ENCODE measurements at regions not wholly inside any gene's neighbourhood (a gene's known extent, or its start where the extent isn't known, plus 50 kb on each side); places are given as distances from the start of the nearest gene placed in this dataset.

GRCh38 chr16:29313559-29314048 is 92.9 kb downstream of the NPIPB11 start:
- no peak overlapping the region for H3K4me2 ChIP-seq (ENCODE audit: low read depth, low read length)
- H2BK20ac ChIP-seq (ENCODE audit: low read depth, low read length): peak overlapping the region; percentile 20; the same call in 1 of the 2 replicates
- H3K14ac ChIP-seq (replicated peaks; ENCODE audit: low read depth, low read length): no peak overlapping the region
- H2BK15ac ChIP-seq (ENCODE audit: low read depth, low read length): 0 out of 3 replicates have a peak overlapping the region, but pooled peaks have one; percentile 61
- H3K79me1 ChIP-seq (ENCODE audit: low read depth in 1 of 2, low read length in 2 of 2): peaks cover 0 to 17% of the 10 kb centered on the region in 2 experiments; a peak in 2 of 4 replicates
- DNase-seq (no peak), ATAC-seq (ENCODE audit: low read depth) (no peak)
- no peak overlapping the region for H3K4me3 ChIP-seq (ENCODE audit: insufficient read depth, low read depth, low read length)
- no peak overlapping the region for H3K9ac ChIP-seq (ENCODE audit: low read depth, low read length)
- no peaks in the 10 kb centered on the region for H3K9me3 ChIP-seq (ENCODE audit: control insufficient read depth, insufficient read depth, low read length)
- peak overlapping the region; percentile 75; the same call in 1 of the 2 replicates for H2BK120ac ChIP-seq (ENCODE audit: low read depth, low read length)
- CTCF ChIA-PET: no interaction called here
- TF ChIP-seq CHD1 (IDR thresholded peaks at IDR 0.05; ENCODE audit: low read depth, low read length) (no peak), ELK1 (IDR thresholded peaks at IDR 0.05; ENCODE audit: borderline replicate concordance, low read depth, low read length) (no peak), FOS (IDR thresholded peaks at IDR 0.05; ENCODE audit: low read depth, low read length) (no peak), BHLHE40 (IDR thresholded peaks at IDR 0.05; ENCODE audit: low read depth, low read length) (no peak), MAFK (IDR thresholded peaks at IDR 0.05; ENCODE audit: low read depth, low read length) (no peak)
- no peak overlapping the region for H2BK5ac ChIP-seq (ENCODE audit: low read depth, low read length, poor library complexity, severe bottlenecking)
- BruUV-seq (replicated peaks): no TSS peak
- H3K23ac ChIP-seq (ENCODE audit: low read depth, low read length): no peak overlapping the region
- no peaks in the 10 kb centered on the region for H3K27me3 ChIP-seq (ENCODE audit: control insufficient read depth, insufficient read depth, low read length)
- peak overlapping the region; percentile 26; the same call in 1 of the 2 replicates for H3K18ac ChIP-seq (ENCODE audit: low read depth, low read length)
- H2AFZ ChIP-seq (replicated peaks; ENCODE audit: low read length, poor library complexity): no peak overlapping the region
- peaks cover 17% of the 10 kb centered on the region for H3K4me1 ChIP-seq (ENCODE audit: control insufficient read depth, insufficient read depth, low read length)
- peak overlapping the region; percentile 74 for H3K4ac ChIP-seq (ENCODE audit: low read depth, low read length)
- H2AK5ac ChIP-seq (ENCODE audit: low read depth, low read length): peak overlapping the region; percentile 95
- POLR2A ChIA-PET (ENCODE audit: unreplicated experiment): no interaction called here
- no peak overlapping the region for H3K27ac ChIP-seq (ENCODE audit: insufficient read depth, low read length)
- peak overlapping the region; percentile 68 for H4K91ac ChIP-seq (ENCODE audit: insufficient read depth, low read depth, low read length)
- intact Hi-C loops (cut with micrococcal nuclease) (no loop called here), dilution Hi-C loops (cut with HindIII; ENCODE audit: low sequenced_read_pairs, unreplicated experiment) (no loop called here), in situ Hi-C loops (cut with MboI; ENCODE audit: low sequenced_read_pairs) (no loop called here)
- H4K8ac ChIP-seq (ENCODE audit: low read depth in 2 of 2, low read length in 2 of 2): 0 out of 4 replicates have a peak overlapping the region, but pooled peaks of 1 of the 2 experiments have one; percentile 1
- H3K9me1 ChIP-seq (ENCODE audit: insufficient read depth, low read length): peaks cover 12% of the 10 kb centered on the region
- no peaks in the 10 kb centered on the region for H3K36me3 ChIP-seq (ENCODE audit: control insufficient read depth, insufficient read depth, low read length)
- H3K56ac ChIP-seq (ENCODE audit: extremely low read depth, insufficient read depth, low read length): no peak overlapping the region
- no peak overlapping the region; the same call in 1 of the 2 replicates for H4K5ac ChIP-seq (ENCODE audit: low read depth, low read length)
- 80% methylated on average over 7 of the region's 9 CpGs; no CpG with 5 or more reads in 1 of the 2 experiments for WGBS, 2 experiments (ENCODE audit: extremely low coverage in 2 of 2, insufficient read length in 1 of 2)
- H2AK9ac ChIP-seq (replicated peaks; ENCODE audit: low read depth, low read length, poor library complexity): no peak overlapping the region
- no peaks in the 10 kb centered on the region for H4K20me1 ChIP-seq (ENCODE audit: insufficient read depth, low read length)

Measured in IMR-90 (cell line).